ENCODE measurements at regions not wholly inside any gene's neighbourhood (a gene's known extent, or its start where the extent isn't known, plus 50 kb on each side); places are given as distances from the start of the nearest gene placed in this dataset.
"Not testable (repeated sequence)": the region's sequence is repeated elsewhere in the genome, so short reads cannot be mapped to it uniquely, and the experiment has no call there.

- H3K36me3 ChIP-seq (ENCODE audit: insufficient read depth, insufficient read length, low read length); H3K9me3 ChIP-seq (ENCODE audit: insufficient read depth, low read length); H3K4me3 ChIP-seq (ENCODE audit: insufficient read length, low read depth); H3K27me3 ChIP-seq (ENCODE audit: insufficient read depth, insufficient read length); H3K9ac ChIP-seq (ENCODE audit: insufficient read length, low read depth); H3K4me1 ChIP-seq (ENCODE audit: insufficient read depth, insufficient read length); DNase-seq (ENCODE audit: low read depth, low spot score): not testable (repeated sequence)
Observed at GRCh38 chr2:111574803-111575202, 309.2 kb downstream of the ANAPC1 start.

- H3K4me1 ChIP-seq (ENCODE audit: insufficient read depth, insufficient read length); H3K9me3 ChIP-seq (ENCODE audit: insufficient read depth, low read length); H3K36me3 ChIP-seq (ENCODE audit: insufficient read depth, insufficient read length, low read length); H3K4me3 ChIP-seq (ENCODE audit: insufficient read length, low read depth); H3K27me3 ChIP-seq (ENCODE audit: insufficient read depth, insufficient read length); DNase-seq (ENCODE audit: low read depth, low spot score); H3K9ac ChIP-seq (ENCODE audit: insufficient read length, low read depth): not testable (repeated sequence)
Observed at GRCh38 chr2:111577154-111577885, 306.7 kb downstream of the ANAPC1 start.

GRCh38 chr2:111579500-111580134 is 304.4 kb downstream of the ANAPC1 start:
- not testable (repeated sequence) for H3K9me3 ChIP-seq (ENCODE audit: insufficient read depth, low read length); H3K4me1 ChIP-seq (ENCODE audit: insufficient read depth, insufficient read length); H3K36me3 ChIP-seq (ENCODE audit: insufficient read depth, insufficient read length, low read length); H3K4me3 ChIP-seq (ENCODE audit: insufficient read length, low read depth); H3K27me3 ChIP-seq (ENCODE audit: insufficient read depth, insufficient read length); DNase-seq (ENCODE audit: low read depth, low spot score); H3K9ac ChIP-seq (ENCODE audit: insufficient read length, low read depth)

- H3K4me3 ChIP-seq (ENCODE audit: insufficient read length, low read depth); DNase-seq (ENCODE audit: low read depth, low spot score); H3K27me3 ChIP-seq (ENCODE audit: insufficient read depth, insufficient read length); H3K4me1 ChIP-seq (ENCODE audit: insufficient read depth, insufficient read length); H3K9ac ChIP-seq (ENCODE audit: insufficient read length, low read depth); H3K9me3 ChIP-seq (ENCODE audit: insufficient read depth, low read length); H3K36me3 ChIP-seq (ENCODE audit: insufficient read depth, insufficient read length, low read length): not testable (repeated sequence)
Observed at GRCh38 chr2:111580616-111581015, 303.4 kb downstream of the ANAPC1 start.

- not testable (repeated sequence) for H3K27me3 ChIP-seq (ENCODE audit: insufficient read depth, insufficient read length); H3K36me3 ChIP-seq (ENCODE audit: insufficient read depth, insufficient read length, low read length); DNase-seq (ENCODE audit: low read depth, low spot score); H3K4me1 ChIP-seq (ENCODE audit: insufficient read depth, insufficient read length); H3K9me3 ChIP-seq (ENCODE audit: insufficient read depth, low read length); H3K4me3 ChIP-seq (ENCODE audit: insufficient read length, low read depth); H3K9ac ChIP-seq (ENCODE audit: insufficient read length, low read depth)
Observed at GRCh38 chr2:111582090-111582489, 301.9 kb downstream of the ANAPC1 start.

- H3K4me1 ChIP-seq (ENCODE audit: insufficient read depth, insufficient read length); H3K4me3 ChIP-seq (ENCODE audit: insufficient read length, low read depth); H3K36me3 ChIP-seq (ENCODE audit: insufficient read depth, insufficient read length, low read length); H3K9ac ChIP-seq (ENCODE audit: insufficient read length, low read depth); H3K27me3 ChIP-seq (ENCODE audit: insufficient read depth, insufficient read length); DNase-seq (ENCODE audit: low read depth, low spot score); H3K9me3 ChIP-seq (ENCODE audit: insufficient read depth, low read length): not testable (repeated sequence)
Observed at GRCh38 chr2:111583480-111583879, 300.5 kb downstream of the ANAPC1 start.

- not testable (repeated sequence) for H3K4me1 ChIP-seq (ENCODE audit: insufficient read depth, insufficient read length); H3K4me3 ChIP-seq (ENCODE audit: insufficient read length, low read depth); H3K36me3 ChIP-seq (ENCODE audit: insufficient read depth, insufficient read length, low read length); H3K27me3 ChIP-seq (ENCODE audit: insufficient read depth, insufficient read length); H3K9me3 ChIP-seq (ENCODE audit: insufficient read depth, low read length); DNase-seq (ENCODE audit: low read depth, low spot score); H3K9ac ChIP-seq (ENCODE audit: insufficient read length, low read depth)
Observed at GRCh38 chr2:111584540-111584939, 299.5 kb downstream of the ANAPC1 start.

- not testable (repeated sequence) for H3K9ac ChIP-seq (ENCODE audit: insufficient read length, low read depth); H3K27me3 ChIP-seq (ENCODE audit: insufficient read depth, insufficient read length); H3K36me3 ChIP-seq (ENCODE audit: insufficient read depth, insufficient read length, low read length); DNase-seq (ENCODE audit: low read depth, low spot score); H3K4me1 ChIP-seq (ENCODE audit: insufficient read depth, insufficient read length); H3K9me3 ChIP-seq (ENCODE audit: insufficient read depth, low read length); H3K4me3 ChIP-seq (ENCODE audit: insufficient read length, low read depth)
Observed at GRCh38 chr2:111584950-111585349, 299.0 kb downstream of the ANAPC1 start.

GRCh38 chr2:111586014-111586413 is 298.0 kb downstream of the ANAPC1 start:
- H3K27me3 ChIP-seq (ENCODE audit: insufficient read depth, insufficient read length); H3K9ac ChIP-seq (ENCODE audit: insufficient read length, low read depth); H3K9me3 ChIP-seq (ENCODE audit: insufficient read depth, low read length); DNase-seq (ENCODE audit: low read depth, low spot score); H3K36me3 ChIP-seq (ENCODE audit: insufficient read depth, insufficient read length, low read length); H3K4me3 ChIP-seq (ENCODE audit: insufficient read length, low read depth); H3K4me1 ChIP-seq (ENCODE audit: insufficient read depth, insufficient read length): not testable (repeated sequence)

- H3K36me3 ChIP-seq (ENCODE audit: insufficient read depth, insufficient read length, low read length); H3K9me3 ChIP-seq (ENCODE audit: insufficient read depth, low read length); H3K9ac ChIP-seq (ENCODE audit: insufficient read length, low read depth); H3K4me1 ChIP-seq (ENCODE audit: insufficient read depth, insufficient read length); DNase-seq (ENCODE audit: low read depth, low spot score); H3K27me3 ChIP-seq (ENCODE audit: insufficient read depth, insufficient read length); H3K4me3 ChIP-seq (ENCODE audit: insufficient read length, low read depth): not testable (repeated sequence)
Observed at GRCh38 chr2:111595072-111595471, 288.9 kb downstream of the ANAPC1 start.

GRCh38 chr2:111596808-111597705 is 286.9 kb downstream of the ANAPC1 start:
- not testable (repeated sequence) for H3K9ac ChIP-seq (ENCODE audit: insufficient read length, low read depth); H3K9me3 ChIP-seq (ENCODE audit: insufficient read depth, low read length); H3K4me3 ChIP-seq (ENCODE audit: insufficient read length, low read depth); H3K36me3 ChIP-seq (ENCODE audit: insufficient read depth, insufficient read length, low read length); DNase-seq (ENCODE audit: low read depth, low spot score); H3K27me3 ChIP-seq (ENCODE audit: insufficient read depth, insufficient read length); H3K4me1 ChIP-seq (ENCODE audit: insufficient read depth, insufficient read length)

Measured in NT2/D1 (cell line).